ENCODE measurements at regions not wholly inside any gene's neighbourhood (a gene's known extent, or its start where the extent isn't known, plus 50 kb on each side); places are given as distances from the start of the nearest gene placed in this dataset.

- no TSS peak for BruUV-seq (replicated peaks)
- no peak overlapping the region for H2AFZ ChIP-seq (ENCODE audit: low read depth, low read length)
- dilution Hi-C loops (cut with MboI; ENCODE audit: extremely low pct_ligation_motif_present, low sequenced_read_pairs) (no loop called here), intact Hi-C loops (cut with micrococcal nuclease) (no loop called here)
- H3K27me3 ChIP-seq (ENCODE audit: control insufficient read depth in 2 of 2, insufficient read depth in 2 of 2, low read length in 2 of 2): peaks cover 8 to 12% of the 10 kb centered on the region in 2 experiments
- DNase-seq (ENCODE audit: low read depth, low spot score): no peak
- H3K79me2 ChIP-seq (ENCODE audit: control insufficient read depth, insufficient read depth, low read length): no peaks in the 10 kb centered on the region
- ChIA-PET CTCF (no interaction called here), POLR2A (no interaction called here)
- no peaks in the 10 kb centered on the region for H3K9me3 ChIP-seq (replicated peaks; ENCODE audit: control insufficient read depth, insufficient read depth, low read length)
- no peak overlapping the region for H3K4me2 ChIP-seq (ENCODE audit: insufficient read depth, low read length)
- no peaks in the 10 kb centered on the region for H3K9me1 ChIP-seq (replicated peaks; ENCODE audit: control insufficient read depth, extremely low read depth, insufficient read depth, low read length)
- no peaks in the 10 kb centered on the region for H3K36me3 ChIP-seq (ENCODE audit: control insufficient read depth in 2 of 2, extremely low read depth in 1 of 2, insufficient read depth in 2 of 2, low read length in 2 of 2)
- H3K9ac ChIP-seq (replicated peaks; ENCODE audit: extremely low read depth, insufficient read depth, low read length): no peak overlapping the region
- no peak overlapping the region for H3K27ac ChIP-seq (ENCODE audit: insufficient read depth, low read depth, low read length)
- FAIRE-seq: no peak
- H3K4me3 ChIP-seq (replicated peaks in 1 of 3; ENCODE audit: insufficient read depth in 1 of 3, low read depth in 1 of 3, low read length in 3 of 3): no peak overlapping the region
- TF ChIP-seq POLR2AphosphoS5 (IDR thresholded peaks at IDR 0.05; ENCODE audit: insufficient read depth, low read depth, low read length) (no peak), JUN (IDR thresholded peaks at IDR 0.05; ENCODE audit: borderline replicate concordance, insufficient read depth, insufficient read length, low read depth) (no peak), EZH2 (IDR thresholded peaks at IDR 0.05; ENCODE audit: borderline replicate concordance, low read depth, low read length, severe bottlenecking) (no peak), FOS (IDR thresholded peaks at IDR 0.05; ENCODE audit: borderline replicate concordance, insufficient read depth, low read length) (no peak), MAX (IDR thresholded peaks at IDR 0.05; ENCODE audit: insufficient read depth, insufficient read length) (no peak), CTCF (IDR thresholded peaks at IDR 0.05; ENCODE audit: extremely low read depth in 1 of 2, insufficient read depth in 1 of 2, low read depth in 1 of 2, low read length in 2 of 2) (no peak), GATA2 (IDR thresholded peaks at IDR 0.05; ENCODE audit: insufficient read depth, insufficient read length, low read depth, low read length) (no peak), POLR2A (IDR thresholded peaks at IDR 0.05; ENCODE audit: low read depth, low read length) (no peak), MYC (IDR thresholded peaks at IDR 0.05; ENCODE audit: low read depth, low read length) (no peak)
- no peaks in the 10 kb centered on the region for H3K4me1 ChIP-seq (ENCODE audit: control insufficient read depth, extremely low read depth, insufficient read depth, low read length)
- no peaks in the 10 kb centered on the region for H4K20me1 ChIP-seq (replicated peaks; ENCODE audit: control insufficient read depth, extremely low read depth, insufficient read depth, low read length)
Observed at GRCh38 chr20:63074631-63075030, 67.9 kb upstream of the BHLHE23 start.
